ENCODE measurements at regions not wholly inside any gene's neighbourhood (a gene's known extent, or its start where the extent isn't known, plus 50 kb on each side); places are given as distances from the start of the nearest gene placed in this dataset.

GRCh38 chr3:182450942-182451787 lies 342.1 kb upstream of the ATP11B start:
- Histone ChIP-seq H3K27ac (no peak overlapping the region), H3K27me3 (no peaks in the 10 kb centered on the region), H3K4me1 (no peaks in the 10 kb centered on the region), H3K4me3 (no peak overlapping the region), H3K36me3 (replicated peaks in 1 of 2; ENCODE audit: insufficient read depth in 1 of 2, low read depth in 2 of 2) (no peaks in the 10 kb centered on the region), H3K9me3 (no peaks in the 10 kb centered on the region)
- no peak for TF ChIP-seq CTCF (IDR thresholded peaks at IDR 0.05)
- no peak for TF ChIP-seq POLR2A (IDR thresholded peaks at IDR 0.05)
- ATAC-seq (no peak), DNase-seq (no peak)
- WGBS, 2 donors: 74 to 78% methylated on average over 6 of the region's 6 CpGs
- intact Hi-C loops (cut with DNase I): no loop called here

- 75 to 83% methylated on average over 2 of the region's 2 CpGs for WGBS, 2 donors
- intact Hi-C loops (cut with DNase I): no loop called here
- ATAC-seq: no peak
These were observed 341.4 kb upstream of the ATP11B start for GRCh38 chr3:182451871-182452270.

GRCh38 chr3:182455011-182455410 lies 338.3 kb upstream of the ATP11B start:
- ATAC-seq: no peak
- TF ChIP-seq CTCF (IDR thresholded peaks at IDR 0.05) (no peak), POLR2A (IDR thresholded peaks at IDR 0.05) (no peak)

More at GRCh38 chr3:182451871-182452270, 341.4 kb upstream of the ATP11B start:
- H3K9me3 ChIP-seq: no peaks in the 10 kb centered on the region
- no peak overlapping the region for H3K4me3 ChIP-seq
- DNase-seq: no peak
- no peak overlapping the region for H3K27ac ChIP-seq
- H3K4me1 ChIP-seq: no peaks in the 10 kb centered on the region
- H3K36me3 ChIP-seq (replicated peaks in 1 of 2; ENCODE audit: insufficient read depth in 1 of 2, low read depth in 2 of 2): no peaks in the 10 kb centered on the region
- TF ChIP-seq POLR2A (IDR thresholded peaks at IDR 0.05) (no peak), CTCF (IDR thresholded peaks at IDR 0.05) (no peak)
- no peaks in the 10 kb centered on the region for H3K27me3 ChIP-seq

GRCh38 chr3:182460303-182460702 lies 333.0 kb upstream of the ATP11B start:
- WGBS, 2 donors: 41 to 46% methylated on average over 4 of the region's 4 CpGs
- no peak for DNase-seq

More at GRCh38 chr3:182455011-182455410, 338.3 kb upstream of the ATP11B start:
- H3K4me1 ChIP-seq: no peaks in the 10 kb centered on the region
- H3K4me3 ChIP-seq: no peak overlapping the region
- DNase-seq: no peak
- no peaks in the 10 kb centered on the region for H3K9me3 ChIP-seq
- H3K36me3 ChIP-seq (replicated peaks in 1 of 2; ENCODE audit: insufficient read depth in 1 of 2, low read depth in 2 of 2): no peaks in the 10 kb centered on the region
- intact Hi-C loops (cut with DNase I): no loop called here
- no peaks in the 10 kb centered on the region for H3K27me3 ChIP-seq
- WGBS, 2 donors: 62 to 70% methylated on average over 3 of the region's 3 CpGs
- H3K27ac ChIP-seq: no peak overlapping the region

More at GRCh38 chr3:182460303-182460702, 333.0 kb upstream of the ATP11B start:
- intact Hi-C loops (cut with DNase I): no loop called here
- TF ChIP-seq POLR2A (IDR thresholded peaks at IDR 0.05): no peak
- no peak for TF ChIP-seq CTCF (IDR thresholded peaks at IDR 0.05)
- no peak for ATAC-seq
- no peaks in the 10 kb centered on the region for H3K36me3 ChIP-seq (replicated peaks in 1 of 2; ENCODE audit: insufficient read depth in 1 of 2, low read depth in 2 of 2)
- no peak overlapping the region for H3K4me3 ChIP-seq
- H3K27ac ChIP-seq: no peak overlapping the region
- no peaks in the 10 kb centered on the region for H3K27me3 ChIP-seq
- no peaks in the 10 kb centered on the region for H3K9me3 ChIP-seq
- H3K4me1 ChIP-seq: no peaks in the 10 kb centered on the region

Measured in body of pancreas (tissue), 4 donors.